ENCODE measurements at regions not wholly inside any gene's neighbourhood (a gene's known extent, or its start where the extent isn't known, plus 50 kb on each side); places are given as distances from the start of the nearest gene placed in this dataset.

DNA sequence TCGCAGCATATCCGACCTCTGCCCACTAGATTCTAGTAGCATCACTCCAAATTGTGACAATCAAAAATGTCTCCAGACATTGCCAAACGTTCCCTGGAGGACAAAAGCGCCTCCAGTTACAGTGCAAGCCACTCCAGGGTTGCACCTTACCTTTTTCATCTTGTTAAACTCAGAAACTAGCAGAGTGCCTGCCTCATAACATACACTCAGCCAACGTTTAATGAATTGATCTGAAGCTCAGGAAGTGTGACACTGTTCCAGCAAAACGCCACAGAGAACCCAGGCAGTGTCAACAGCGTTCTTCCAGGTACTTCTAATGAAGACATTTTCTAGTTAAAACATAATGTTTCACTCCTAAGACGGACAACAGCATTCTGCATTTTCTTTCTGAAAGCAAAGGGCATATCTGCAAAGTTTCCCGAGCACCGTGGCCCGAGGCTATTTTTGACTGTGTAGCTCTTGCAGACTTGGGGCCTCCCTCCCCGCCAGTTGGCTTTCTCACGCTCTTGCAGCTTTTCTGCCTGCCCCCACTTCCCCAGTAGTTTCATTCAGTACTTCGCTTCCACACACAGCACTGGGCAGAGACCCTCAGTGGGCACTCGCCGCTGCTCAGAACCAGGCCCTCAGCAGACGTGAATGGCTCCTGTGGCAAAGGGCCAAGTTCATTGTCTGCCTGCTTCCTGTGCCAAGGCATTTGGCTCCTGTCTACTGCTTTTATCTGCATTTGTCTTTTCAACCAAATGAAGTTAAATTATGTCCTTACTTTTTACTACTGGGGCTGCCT lies 133.4 kb upstream of the TTC29 start:
- H2AFZ ChIP-seq (ENCODE audit: low read depth, low read length) = no peak overlapping the region
- FAIRE-seq (no peak), DNase-seq (ENCODE audit: extremely low read depth in 1 of 4, low spot score in 3 of 4) (no peak), ATAC-seq (no peak)
- in situ Hi-C loops (cut with MboI) (no loop called here), intact Hi-C loops (cut with micrococcal nuclease) (no loop called here)
- no TSS peak for BruUV-seq (replicated peaks)
- no peaks in the 10 kb centered on the region for H3K9me1 ChIP-seq (ENCODE audit: control insufficient read depth, insufficient read depth, low read length)
- H3K27me3 ChIP-seq (ENCODE audit: control insufficient read depth in 2 of 2, insufficient read depth in 2 of 2, low read length in 2 of 2) = no peaks in the 10 kb centered on the region
- POLR2A ChIA-PET = no interaction called here
- no peaks in the 10 kb centered on the region for H3K79me2 ChIP-seq (ENCODE audit: control insufficient read depth, insufficient read depth, low read length)
- no peak for TF ChIP-seq CBFA2T3 (IDR thresholded peaks at IDR 0.05)
- no peak for TF ChIP-seq ZFP36 (IDR thresholded peaks at IDR 0.05; ENCODE audit: low read depth, low read length, partially characterized antibody)
- TF ChIP-seq ZNF347 (CRISPR knock-in tag; IDR thresholded peaks at IDR 0.05; ENCODE audit: low read depth) = no peak
- TF ChIP-seq, protein P1, sequence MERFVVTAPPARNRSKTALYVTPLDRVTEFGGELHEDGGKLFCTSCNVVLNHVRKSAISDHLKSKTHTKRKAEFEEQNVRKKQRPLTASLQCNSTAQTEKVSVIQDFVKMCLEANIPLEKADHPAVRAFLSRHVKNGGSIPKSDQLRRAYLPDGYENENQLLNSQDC (CRISPR knock-in tag; IDR thresholded peaks at IDR 0.05) = no peak
- TF ChIP-seq IRF2 (CRISPR knock-in tag; IDR thresholded peaks at IDR 0.05) = no peak
- no peak for TF ChIP-seq PHF8 (IDR thresholded peaks at IDR 0.05; ENCODE audit: borderline replicate concordance, low read length)
- TF ChIP-seq RAD21 (CRISPR knock-in tag; conservative IDR thresholded peaks at IDR 0.05 in 1 of 2, IDR thresholded peaks at IDR 0.05 in 1 of 2) = no peak
- TF ChIP-seq, protein P2, sequence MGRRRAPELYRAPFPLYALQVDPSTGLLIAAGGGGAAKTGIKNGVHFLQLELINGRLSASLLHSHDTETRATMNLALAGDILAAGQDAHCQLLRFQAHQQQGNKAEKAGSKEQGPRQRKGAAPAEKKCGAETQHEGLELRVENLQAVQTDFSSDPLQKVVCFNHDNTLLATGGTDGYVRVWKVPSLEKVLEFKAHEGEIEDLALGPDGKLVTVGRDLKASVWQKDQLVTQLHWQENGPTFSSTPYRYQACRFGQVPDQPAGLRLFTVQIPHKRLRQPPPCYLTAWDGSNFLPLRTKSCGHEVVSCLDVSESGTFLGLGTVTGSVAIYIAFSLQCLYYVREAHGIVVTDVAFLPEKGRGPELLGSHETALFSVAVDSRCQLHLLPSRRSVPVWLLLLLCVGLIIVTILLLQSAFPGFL (CRISPR knock-in tag; IDR thresholded peaks at IDR 0.05) = no peak
- no peak for TF ChIP-seq LEF1 (IDR thresholded peaks at IDR 0.05)
- no peak for TF ChIP-seq PTBP1 (IDR thresholded peaks at IDR 0.05; ENCODE audit: low read depth, low read length)
- TF ChIP-seq HDAC8 (tag; IDR thresholded peaks at IDR 0.05) = no peak
- TF ChIP-seq, protein P3, sequence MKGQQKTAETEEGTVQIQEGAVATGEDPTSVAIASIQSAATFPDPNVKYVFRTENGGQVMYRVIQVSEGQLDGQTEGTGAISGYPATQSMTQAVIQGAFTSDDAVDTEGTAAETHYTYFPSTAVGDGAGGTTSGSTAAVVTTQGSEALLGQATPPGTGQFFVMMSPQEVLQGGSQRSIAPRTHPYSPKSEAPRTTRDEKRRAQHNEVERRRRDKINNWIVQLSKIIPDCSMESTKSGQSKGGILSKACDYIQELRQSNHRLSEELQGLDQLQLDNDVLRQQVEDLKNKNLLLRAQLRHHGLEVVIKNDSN (CRISPR knock-in tag; IDR thresholded peaks at IDR 0.05) = no peak
- no peak for TF ChIP-seq ZNF79 (CRISPR knock-in tag; IDR thresholded peaks at IDR 0.05; ENCODE audit: low read depth)
- TF ChIP-seq HMG20B (CRISPR knock-in tag; IDR thresholded peaks at IDR 0.05) = no peak
- no peak for TF ChIP-seq HSF4 (CRISPR knock-in tag; IDR thresholded peaks at IDR 0.05; ENCODE audit: borderline replicate concordance)
- TF ChIP-seq HNRNPK (IDR thresholded peaks at IDR 0.05; ENCODE audit: low read depth, low read length, poor library complexity, severe bottlenecking) = no peak
- H3K27ac ChIP-seq (ENCODE audit: extremely low read depth, low read depth, low read length) = no peak overlapping the region
- CTCF ChIA-PET (ENCODE audit: low intra/inter-chr PET ratio) = no interaction called here
- H3K4me2 ChIP-seq (ENCODE audit: insufficient read depth, low read length) = no peak overlapping the region
- no peaks in the 10 kb centered on the region for H3K9me3 ChIP-seq (replicated peaks; ENCODE audit: control insufficient read depth, insufficient read depth, low read depth, low read length)
- WGBS (ENCODE audit: insufficient coverage, low coverage, missing lambda C conversion rate) = under 1% methylated on average over 17 of the region's 17 CpGs
- no peaks in the 10 kb centered on the region for H3K4me1 ChIP-seq (replicated peaks in 1 of 2; ENCODE audit: control insufficient read depth in 2 of 2, insufficient read depth in 2 of 2, low read length in 2 of 2)
- no peaks in the 10 kb centered on the region for H3K36me3 ChIP-seq (ENCODE audit: control insufficient read depth, insufficient read depth, low read length)
- no peaks in the 10 kb centered on the region for H4K20me1 ChIP-seq (replicated peaks; ENCODE audit: control insufficient read depth, insufficient read depth, low read length)
- no peak overlapping the region for H3K4me3 ChIP-seq
- H3K9ac ChIP-seq (ENCODE audit: insufficient read depth in 1 of 2, low read depth in 2 of 2, low read length in 2 of 2) = no peak overlapping the region; a peak in 1 of 4 replicates
